NOMO-1 treated with DMSO at 0.1 percent for 48 hours (cell line): ENCODE measurements at regions not wholly inside any gene's neighbourhood (a gene's known extent, or its start where the extent isn't known, plus 50 kb on each side); places are given as distances from the start of the nearest gene placed in this dataset.

Source experiments
- DNase-seq: peaks from one replicate; lab custom pipeline; 2025; ENCODE audit not compliant: unreplicated experiment; lab: John Stamatoyannopoulos, UW

GRCh38 chr1:25024615-25025350, 94.7 kb upstream of the RUNX3 start:
- no peak for DNase-seq

- no peak for DNase-seq
Observed at GRCh38 chr1:25023826-25024225, 93.8 kb upstream of the RUNX3 start.

GRCh38 chr1:25023190-25023578, 93.1 kb upstream of the RUNX3 start:
- DNase-seq: no peak

DNA sequence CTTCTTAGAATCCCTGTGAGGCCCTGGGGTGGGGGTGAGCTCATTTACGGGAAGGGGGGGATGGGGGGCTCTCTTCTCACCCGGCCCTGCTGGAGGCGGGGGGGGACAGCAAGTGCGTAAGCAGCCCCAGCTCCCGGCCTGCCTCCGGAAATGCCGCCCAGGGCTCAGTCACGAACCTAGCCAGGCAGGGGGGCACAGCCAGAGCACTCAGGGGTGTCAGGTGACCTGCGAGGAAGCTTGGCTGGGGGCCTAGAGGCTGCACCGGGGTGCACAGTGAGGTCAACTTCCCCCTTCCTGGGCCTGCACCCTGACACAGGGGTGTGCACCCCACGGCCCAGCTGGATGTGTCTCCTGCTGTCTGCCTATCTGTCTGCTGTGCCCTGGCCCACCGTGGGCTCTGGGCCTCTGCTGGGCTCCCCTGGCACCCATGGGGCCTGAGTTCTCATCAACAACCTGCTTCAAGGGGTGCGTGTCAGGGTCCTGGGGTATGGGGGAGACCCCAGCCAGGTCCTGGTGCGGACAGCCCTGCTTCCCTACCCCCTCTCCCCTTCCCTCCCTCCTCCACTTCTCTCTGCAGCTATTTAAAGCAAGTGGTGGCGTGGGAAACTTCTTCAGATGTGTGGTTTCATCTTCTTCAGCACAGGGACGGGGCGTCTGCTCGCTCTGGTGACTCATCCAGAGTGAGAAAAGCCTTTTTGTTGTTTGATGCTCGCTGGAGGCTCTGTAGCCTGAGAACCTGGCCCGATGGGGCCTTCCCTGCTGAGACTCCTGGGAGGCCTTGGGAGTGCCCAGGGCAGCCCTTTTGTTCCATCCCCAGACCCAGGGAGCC, 92.5 kb upstream of the RUNX3 start:
- peak; percentile 89 for DNase-seq

DNA sequence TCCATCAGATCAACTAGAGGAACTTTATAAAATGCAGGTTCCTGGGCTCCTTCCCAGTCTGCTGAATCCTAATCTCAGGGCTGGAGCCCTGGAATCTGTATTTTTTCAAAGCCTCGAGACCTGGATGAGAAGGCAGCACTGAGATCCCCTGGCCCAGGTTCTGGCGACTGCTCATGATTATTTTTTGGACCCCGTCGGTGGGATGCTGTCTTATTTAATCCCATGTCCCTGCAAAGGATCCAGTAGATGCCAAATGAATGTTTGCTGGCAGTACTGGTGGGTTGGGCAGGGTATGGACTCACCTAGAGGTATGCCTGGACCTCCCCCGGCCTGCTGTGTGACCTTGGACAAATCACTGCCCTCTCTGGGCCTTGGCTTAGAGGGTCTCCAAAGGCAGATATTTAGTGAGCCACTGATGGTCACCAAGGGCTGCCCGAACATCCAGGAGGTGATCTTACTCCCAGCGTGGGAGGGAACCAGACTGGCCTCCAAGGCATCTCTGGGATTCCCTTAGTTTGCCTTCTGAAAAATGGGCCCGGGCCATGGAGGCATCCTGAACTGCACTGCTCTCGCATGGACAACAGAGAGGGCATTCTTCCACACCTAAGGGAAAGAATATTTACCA, 91.6 kb upstream of the RUNX3 start:
- DNase-seq: no peak

- no peak for DNase-seq
Observed at GRCh38 chr1:25020851-25021590, 90.9 kb upstream of the RUNX3 start.

DNA sequence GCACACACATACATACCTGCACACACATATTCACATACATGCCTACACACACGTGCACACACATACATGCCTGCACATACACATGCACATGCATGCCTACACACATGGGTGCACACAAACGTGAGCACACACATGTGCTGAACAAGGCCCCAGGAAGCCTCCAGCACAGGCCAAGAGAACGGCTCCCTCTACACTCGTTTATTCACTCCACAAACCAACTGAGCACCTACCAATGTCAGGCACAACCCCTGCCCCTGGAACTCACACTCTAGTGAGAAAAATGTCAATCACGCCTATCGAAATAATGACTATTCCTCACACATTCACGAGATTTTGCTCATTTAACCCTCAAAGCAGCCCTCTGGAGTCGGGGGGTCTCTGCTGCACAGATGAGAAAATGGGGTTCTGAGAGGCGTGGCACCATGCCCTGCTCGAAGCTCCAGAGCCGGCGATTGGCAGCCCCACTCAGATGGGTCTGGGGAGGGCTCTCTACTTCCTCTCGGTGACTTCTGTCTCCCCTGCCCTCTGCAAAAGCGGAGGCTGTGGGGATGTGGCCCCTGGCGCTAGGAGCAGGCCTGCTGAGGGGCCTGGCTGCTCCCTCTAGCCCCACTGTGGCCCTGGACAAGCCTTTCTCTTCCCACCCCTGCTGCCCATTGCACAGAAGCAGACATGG, 90.2 kb upstream of the RUNX3 start:
- DNase-seq: no peak

DNA sequence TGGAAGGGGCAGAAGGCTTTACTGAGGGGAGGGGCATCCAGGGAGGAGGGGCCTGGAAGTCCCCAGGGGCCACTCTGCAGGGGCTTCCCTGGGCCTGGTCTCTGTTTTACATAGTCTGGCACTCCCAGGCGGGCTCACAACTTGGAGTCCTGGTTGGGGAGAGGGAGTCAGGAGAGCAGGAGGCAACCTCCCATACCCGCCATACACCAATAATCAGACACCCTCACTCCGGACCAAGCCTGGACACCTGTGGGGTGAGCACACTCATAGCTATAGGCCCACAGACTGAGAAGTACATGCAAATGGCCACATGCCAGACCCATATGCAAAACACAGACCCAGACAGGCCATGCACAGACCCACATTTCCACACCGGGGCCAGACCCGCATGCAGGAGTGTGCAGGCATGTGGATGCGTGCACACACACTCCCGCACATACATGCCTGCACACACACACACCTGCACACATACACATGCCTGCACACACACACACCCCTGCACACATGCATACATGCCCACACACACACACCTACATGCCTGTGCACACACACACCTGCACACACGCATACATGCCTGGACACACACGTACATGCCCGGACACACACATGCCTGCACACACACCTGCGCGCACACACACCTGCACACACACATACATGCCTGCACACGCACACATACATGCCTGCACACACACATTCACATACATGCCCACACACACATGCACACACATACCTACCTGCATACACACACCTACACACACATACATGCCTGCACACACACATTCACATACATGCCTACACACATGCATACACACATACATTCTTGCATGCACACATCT, 89.5 kb upstream of the RUNX3 start:
- no peak for DNase-seq

DNA sequence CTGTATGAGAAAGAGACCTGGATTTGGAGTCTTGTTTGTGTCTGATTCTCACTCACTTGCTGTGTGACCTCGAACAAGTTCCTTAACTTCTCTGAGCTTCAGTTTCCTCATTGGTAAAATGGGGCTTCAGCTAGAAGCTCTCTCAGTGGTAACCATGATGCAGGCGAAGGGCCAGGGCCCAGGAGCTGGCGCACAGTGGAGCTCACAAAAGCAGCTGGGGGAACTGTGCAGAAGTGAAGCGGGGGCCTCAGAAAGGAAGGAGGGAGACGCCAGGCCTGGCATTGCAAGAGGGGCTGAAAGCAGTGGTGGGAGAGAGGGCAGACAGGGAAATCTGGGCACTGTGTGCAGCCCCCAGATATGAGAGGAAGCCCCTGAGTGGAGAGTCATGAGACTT, 88.9 kb upstream of the RUNX3 start:
- no peak for DNase-seq

GRCh38 chr1:25018110-25018735, 88.1 kb upstream of the RUNX3 start:
- no peak for DNase-seq

DNA sequence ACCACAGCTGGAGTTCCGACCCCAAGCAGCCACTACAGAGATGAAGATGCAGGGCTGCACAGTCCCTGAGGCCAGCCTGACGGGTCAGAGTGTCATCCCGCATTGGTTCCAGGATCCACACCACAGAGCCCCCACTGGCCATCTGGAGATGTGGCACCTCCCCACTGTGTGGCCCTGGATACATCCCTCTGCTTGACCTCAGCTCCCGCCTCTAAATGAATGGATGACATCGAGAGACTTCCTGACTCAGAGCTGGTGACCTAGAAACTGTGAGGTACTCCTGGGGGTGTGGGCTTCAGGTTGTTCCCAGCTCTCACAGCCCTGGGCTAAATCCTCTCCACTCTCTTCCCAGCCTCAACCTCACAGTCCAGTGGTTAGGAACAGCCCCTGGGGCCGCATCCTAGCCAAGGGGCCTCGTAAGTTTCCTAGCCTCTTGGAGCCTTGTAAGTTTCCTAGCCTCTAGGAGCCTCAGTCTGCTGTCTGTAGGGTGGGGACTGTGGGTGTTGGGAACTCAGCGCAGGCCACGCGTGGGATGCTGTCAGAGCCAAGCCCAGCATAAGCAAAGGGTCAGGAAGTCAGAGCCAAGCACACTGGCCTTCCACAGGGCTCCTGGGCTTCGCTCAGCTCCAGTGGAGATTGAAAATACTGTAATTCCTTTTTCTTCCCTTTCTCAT, 87.5 kb upstream of the RUNX3 start:
- DNase-seq: no peak

GRCh38 chr1:25012966-25013962, 83.2 kb upstream of the RUNX3 start:
- no peak for DNase-seq

GRCh38 chr1:25011943-25012638, 82.0 kb upstream of the RUNX3 start:
- DNase-seq: no peak

DNA sequence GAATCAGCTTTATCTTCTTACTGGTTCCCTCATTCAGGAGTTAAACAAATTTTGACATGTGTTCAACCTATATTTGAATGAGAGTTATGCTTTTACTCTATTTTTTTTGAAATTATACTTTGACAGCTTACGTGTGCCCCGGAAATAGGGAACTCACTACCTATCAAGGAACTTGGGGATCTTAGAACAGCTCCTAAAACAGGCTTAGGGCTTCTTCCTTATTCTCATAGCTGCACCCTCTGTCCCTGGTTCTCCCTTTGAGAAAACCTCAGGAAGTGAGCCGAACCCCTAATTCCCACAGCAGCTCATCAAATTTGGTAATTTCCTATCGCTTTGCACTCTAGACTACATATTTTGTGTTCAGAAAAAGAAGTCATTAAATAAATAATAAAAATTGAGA, 81.2 kb upstream of the RUNX3 start:
- no peak for DNase-seq

DNA sequence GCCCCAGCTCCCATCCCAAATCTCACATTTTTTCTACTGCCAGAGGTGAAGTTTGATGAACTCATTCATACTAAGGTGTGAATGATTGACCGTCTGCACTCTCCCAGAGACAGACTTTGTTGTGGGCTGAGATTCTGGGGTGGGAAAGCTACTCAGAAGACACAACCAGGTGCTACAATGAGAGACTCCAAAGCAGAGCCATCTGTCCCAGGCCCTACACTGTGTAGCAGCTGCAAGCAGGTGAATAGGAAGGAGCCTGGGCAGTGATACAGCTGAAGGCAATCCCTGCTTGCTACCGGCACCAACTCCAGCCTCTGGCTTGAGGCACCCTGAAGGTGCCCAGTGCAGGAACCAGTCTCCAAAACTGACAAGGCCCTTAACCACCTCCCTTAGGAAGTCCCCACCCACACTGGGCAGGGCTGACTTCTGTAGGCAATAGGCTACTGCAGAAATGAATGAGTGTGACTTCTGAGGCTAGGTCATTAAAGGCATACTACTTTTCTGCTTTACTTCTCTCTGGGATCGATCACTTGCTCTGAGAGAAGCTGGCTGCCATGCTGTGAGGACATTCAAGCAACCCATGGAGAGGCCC, 79.7 kb upstream of the RUNX3 start:
- no peak for DNase-seq

- no peak for DNase-seq
Observed at GRCh38 chr1:25008192-25008485, 78.1 kb upstream of the RUNX3 start.
